ENCODE measurements at regions not wholly inside any gene's neighbourhood (a gene's known extent, or its start where the extent isn't known, plus 50 kb on each side); places are given as distances from the start of the nearest gene placed in this dataset.
A peak's percentile ranks its signal among the peaks of the same experiment; 100 is the strongest.
"Not testable (repeated sequence)": the region's sequence is repeated elsewhere in the genome, so short reads cannot be mapped to it uniquely, and the experiment has no call there.

GRCh38 chr5:106633825-106634224 is 1036.9 kb downstream of the EFNA5 start:
- H3K9me3 ChIP-seq (ENCODE audit: low read depth, low read length), result no peaks in the 10 kb centered on the region
- no peak for TF ChIP-seq EZH2 (IDR thresholded peaks at IDR 0.05)
- no peak for TF ChIP-seq POLR2AphosphoS5 (IDR thresholded peaks at IDR 0.05; ENCODE audit: borderline replicate concordance, low read depth, low read length)
- no peak for TF ChIP-seq FOXP2 (optimal IDR thresholded peaks at IDR 0.05; ENCODE audit: control extremely low read depth, extremely low read length, insufficient read depth)
- no peaks in the 10 kb centered on the region for H3K36me3 ChIP-seq (ENCODE audit: insufficient read depth, low read length)
- peak overlapping the region; percentile 76; the same call in 1 of the 2 replicates for H3K27ac ChIP-seq
- H3K9ac ChIP-seq (ENCODE audit: insufficient read length), result no peak overlapping the region
- no peak for DNase-seq (ENCODE audit: low read depth, low spot score)
- H3K4me3 ChIP-seq, result peak overlapping the region; percentile 44; the same call in 1 of the 2 replicates

GRCh38 chr5:106628456-106628855 is 1042.3 kb downstream of the EFNA5 start:
- not testable (repeated sequence) for H3K36me3 ChIP-seq (ENCODE audit: insufficient read depth, low read length); H3K27ac ChIP-seq; H3K4me3 ChIP-seq; H3K9ac ChIP-seq (ENCODE audit: insufficient read length); H3K9me3 ChIP-seq (ENCODE audit: low read depth, low read length); DNase-seq (ENCODE audit: low read depth, low spot score)

- TF ChIP-seq EZH2 (IDR thresholded peaks at IDR 0.05) (no peak), FOXP2 (optimal IDR thresholded peaks at IDR 0.05; ENCODE audit: control extremely low read depth, extremely low read length, insufficient read depth) (no peak), POLR2AphosphoS5 (IDR thresholded peaks at IDR 0.05; ENCODE audit: borderline replicate concordance, low read depth, low read length) (no peak)
- Histone ChIP-seq H3K9ac (ENCODE audit: insufficient read length) (no peak overlapping the region), H3K27ac (no peak overlapping the region), H3K36me3 (ENCODE audit: insufficient read depth, low read length) (no peaks in the 10 kb centered on the region), H3K4me3 (no peak overlapping the region), H3K9me3 (ENCODE audit: low read depth, low read length) (no peaks in the 10 kb centered on the region)
- no peak for DNase-seq (ENCODE audit: low read depth, low spot score)
Measured at GRCh38 chr5:106610041-106610440, 1060.7 kb downstream of the EFNA5 start.

GRCh38 chr5:106601620-106602019 is 1069.1 kb downstream of the EFNA5 start:
- no peaks in the 10 kb centered on the region for H3K36me3 ChIP-seq (ENCODE audit: insufficient read depth, low read length)
- no peak for TF ChIP-seq FOXP2 (optimal IDR thresholded peaks at IDR 0.05; ENCODE audit: control extremely low read depth, extremely low read length, insufficient read depth)
- TF ChIP-seq EZH2 (IDR thresholded peaks at IDR 0.05), result no peak
- TF ChIP-seq POLR2AphosphoS5 (IDR thresholded peaks at IDR 0.05; ENCODE audit: borderline replicate concordance, low read depth, low read length), result no peak
- H3K9me3 ChIP-seq (ENCODE audit: low read depth, low read length), result no peaks in the 10 kb centered on the region
- H3K9ac ChIP-seq (ENCODE audit: insufficient read length), result no peak overlapping the region
- no peak overlapping the region for H3K27ac ChIP-seq
- no peak for DNase-seq (ENCODE audit: low read depth, low spot score)
- no peak overlapping the region for H3K4me3 ChIP-seq

GRCh38 chr5:106600803-106601202 is 1069.9 kb downstream of the EFNA5 start:
- H3K9me3 ChIP-seq (ENCODE audit: low read depth, low read length), result no peaks in the 10 kb centered on the region
- TF ChIP-seq EZH2 (IDR thresholded peaks at IDR 0.05) (no peak), POLR2AphosphoS5 (IDR thresholded peaks at IDR 0.05; ENCODE audit: borderline replicate concordance, low read depth, low read length) (no peak), FOXP2 (optimal IDR thresholded peaks at IDR 0.05; ENCODE audit: control extremely low read depth, extremely low read length, insufficient read depth) (no peak)
- no peak overlapping the region for H3K27ac ChIP-seq
- H3K36me3 ChIP-seq (ENCODE audit: insufficient read depth, low read length), result no peaks in the 10 kb centered on the region
- H3K4me3 ChIP-seq, result no peak overlapping the region
- H3K9ac ChIP-seq (ENCODE audit: insufficient read length), result no peak overlapping the region
- DNase-seq (ENCODE audit: low read depth, low spot score), result no peak

- no peak overlapping the region for H3K4me3 ChIP-seq
- H3K27ac ChIP-seq, result no peak overlapping the region
- no peak for DNase-seq (ENCODE audit: low read depth, low spot score)
- no peaks in the 10 kb centered on the region for H3K9me3 ChIP-seq (ENCODE audit: low read depth, low read length)
- H3K9ac ChIP-seq (ENCODE audit: insufficient read length), result no peak overlapping the region
- TF ChIP-seq EZH2 (IDR thresholded peaks at IDR 0.05) (no peak), POLR2AphosphoS5 (IDR thresholded peaks at IDR 0.05; ENCODE audit: borderline replicate concordance, low read depth, low read length) (no peak), FOXP2 (optimal IDR thresholded peaks at IDR 0.05; ENCODE audit: control extremely low read depth, extremely low read length, insufficient read depth) (no peak)
- H3K36me3 ChIP-seq (ENCODE audit: insufficient read depth, low read length), result no peaks in the 10 kb centered on the region
Measured at GRCh38 chr5:106595864-106596263, 1074.9 kb downstream of the EFNA5 start.

- no peak overlapping the region for H3K9ac ChIP-seq (ENCODE audit: insufficient read length)
- no peak for DNase-seq (ENCODE audit: low read depth, low spot score)
- no peaks in the 10 kb centered on the region for H3K9me3 ChIP-seq (ENCODE audit: low read depth, low read length)
- H3K36me3 ChIP-seq (ENCODE audit: insufficient read depth, low read length), result no peaks in the 10 kb centered on the region
- no peak overlapping the region for H3K27ac ChIP-seq
- TF ChIP-seq EZH2 (IDR thresholded peaks at IDR 0.05) (no peak), POLR2AphosphoS5 (IDR thresholded peaks at IDR 0.05; ENCODE audit: borderline replicate concordance, low read depth, low read length) (no peak), FOXP2 (optimal IDR thresholded peaks at IDR 0.05; ENCODE audit: control extremely low read depth, extremely low read length, insufficient read depth) (no peak)
- H3K4me3 ChIP-seq, result no peak overlapping the region
Measured at GRCh38 chr5:106584268-106584667, 1086.5 kb downstream of the EFNA5 start.

- no peak overlapping the region for H3K4me3 ChIP-seq
- no peak overlapping the region for H3K27ac ChIP-seq
- no peak for TF ChIP-seq FOXP2 (optimal IDR thresholded peaks at IDR 0.05; ENCODE audit: control extremely low read depth, extremely low read length, insufficient read depth)
- TF ChIP-seq EZH2 (IDR thresholded peaks at IDR 0.05), result no peak
- TF ChIP-seq POLR2AphosphoS5 (IDR thresholded peaks at IDR 0.05; ENCODE audit: borderline replicate concordance, low read depth, low read length), result no peak
Measured at GRCh38 chr5:106578736-106579135, 1092.0 kb downstream of the EFNA5 start.

GRCh38 chr5:106574820-106575219 is 1095.9 kb downstream of the EFNA5 start:
- DNase-seq (ENCODE audit: low read depth, low spot score), result no peak
- Histone ChIP-seq H3K9ac (ENCODE audit: insufficient read length) (no peak overlapping the region), H3K9me3 (ENCODE audit: low read depth, low read length) (no peaks in the 10 kb centered on the region), H3K4me3 (no peak overlapping the region), H3K27ac (no peak overlapping the region), H3K36me3 (ENCODE audit: insufficient read depth, low read length) (no peaks in the 10 kb centered on the region)
- TF ChIP-seq FOXP2 (optimal IDR thresholded peaks at IDR 0.05; ENCODE audit: control extremely low read depth, extremely low read length, insufficient read depth) (no peak), EZH2 (IDR thresholded peaks at IDR 0.05) (no peak), POLR2AphosphoS5 (IDR thresholded peaks at IDR 0.05; ENCODE audit: borderline replicate concordance, low read depth, low read length) (no peak)

More at GRCh38 chr5:106578736-106579135, 1092.0 kb downstream of the EFNA5 start:
- DNase-seq (ENCODE audit: low read depth, low spot score), result no peak
- Histone ChIP-seq H3K9me3 (ENCODE audit: low read depth, low read length) (no peaks in the 10 kb centered on the region), H3K9ac (ENCODE audit: insufficient read length) (no peak overlapping the region), H3K36me3 (ENCODE audit: insufficient read depth, low read length) (no peaks in the 10 kb centered on the region)

Measured in SK-N-MC (cell line).